Osteocyte (in vitro differentiated cells): ENCODE measurements at regions not wholly inside any gene's neighbourhood (a gene's known extent, or its start where the extent isn't known, plus 50 kb on each side); places are given as distances from the start of the nearest gene placed in this dataset.
"Not testable (repeated sequence)": the region's sequence is repeated elsewhere in the genome, so short reads cannot be mapped to it uniquely, and the experiment has no call there.

Source experiments
- DNase-seq: peaks from one replicate; pipeline ENCODE4 v3.0.0; 2021; ENCODE audit warnings: mixed read lengths; ENCODE audit not compliant: unreplicated experiment; ENCODE audit errors: extremely low spot score
- H3K27ac Mint-ChIP-seq: one replicate; pipeline ENCODE4 v1.8.0; 2021; ENCODE audit warnings: mild to moderate bottlenecking, mixed read lengths; ENCODE audit not compliant: unreplicated experiment
- H3K27me3 Mint-ChIP-seq: one replicate; pipeline ENCODE4 v1.8.0; 2021; ENCODE audit warnings: mixed read lengths; ENCODE audit not compliant: unreplicated experiment
- H3K36me3 Mint-ChIP-seq: one replicate; pipeline ENCODE4 v1.8.0; 2021; ENCODE audit warnings: mixed read lengths; ENCODE audit not compliant: unreplicated experiment
- H3K4me1 Mint-ChIP-seq: one replicate; pipeline ENCODE4 v1.8.0; 2021; ENCODE audit warnings: mixed read lengths; ENCODE audit not compliant: unreplicated experiment
- H3K4me3 Mint-ChIP-seq: one replicate; pipeline ENCODE4 v1.8.0; 2021; ENCODE audit warnings: mild to moderate bottlenecking, moderate library complexity, mixed read lengths; ENCODE audit not compliant: unreplicated experiment
- H3K9me3 Mint-ChIP-seq: one replicate; pipeline ENCODE4 v1.8.0; 2021; ENCODE audit warnings: mixed read lengths; ENCODE audit not compliant: unreplicated experiment
- TF ChIP-seq, protein P1 (sequence below): fragments of 200-600 bp; sonication (generic); IDR thresholded peaks from 2 replicates; pipeline ENCODE4 v1.5.0; 2021; ENCODE audit warnings: antibody characterized with exemption, mild to moderate bottlenecking, moderate library complexity

DNA sequence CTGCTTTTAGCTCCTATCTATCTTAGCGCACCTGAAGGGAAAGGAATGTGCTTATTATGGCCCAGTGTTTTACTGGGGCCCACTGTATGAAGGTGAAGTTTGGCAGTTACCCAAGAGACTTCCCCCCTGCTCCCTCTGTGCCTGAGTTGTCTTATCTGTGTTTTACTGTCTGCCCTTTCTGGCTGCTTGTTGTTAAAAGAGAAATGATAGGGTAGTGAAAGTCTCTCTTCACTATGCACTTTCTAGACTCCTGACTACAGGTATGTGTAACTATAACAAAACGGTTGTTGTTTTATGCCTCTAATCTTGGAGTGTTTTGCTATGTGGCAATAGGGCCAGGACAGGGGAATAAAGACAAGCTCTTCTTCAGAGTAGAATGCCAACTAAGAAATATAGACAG lies 326.9 kb downstream of the KIF20B start:
- no peak overlapping the region for H3K27ac Mint-ChIP-seq
- H3K4me1 Mint-ChIP-seq, result no peaks in the 10 kb centered on the region
- H3K36me3 Mint-ChIP-seq, result no peaks in the 10 kb centered on the region
- DNase-seq, result no peak
- TF ChIP-seq, protein P1, sequence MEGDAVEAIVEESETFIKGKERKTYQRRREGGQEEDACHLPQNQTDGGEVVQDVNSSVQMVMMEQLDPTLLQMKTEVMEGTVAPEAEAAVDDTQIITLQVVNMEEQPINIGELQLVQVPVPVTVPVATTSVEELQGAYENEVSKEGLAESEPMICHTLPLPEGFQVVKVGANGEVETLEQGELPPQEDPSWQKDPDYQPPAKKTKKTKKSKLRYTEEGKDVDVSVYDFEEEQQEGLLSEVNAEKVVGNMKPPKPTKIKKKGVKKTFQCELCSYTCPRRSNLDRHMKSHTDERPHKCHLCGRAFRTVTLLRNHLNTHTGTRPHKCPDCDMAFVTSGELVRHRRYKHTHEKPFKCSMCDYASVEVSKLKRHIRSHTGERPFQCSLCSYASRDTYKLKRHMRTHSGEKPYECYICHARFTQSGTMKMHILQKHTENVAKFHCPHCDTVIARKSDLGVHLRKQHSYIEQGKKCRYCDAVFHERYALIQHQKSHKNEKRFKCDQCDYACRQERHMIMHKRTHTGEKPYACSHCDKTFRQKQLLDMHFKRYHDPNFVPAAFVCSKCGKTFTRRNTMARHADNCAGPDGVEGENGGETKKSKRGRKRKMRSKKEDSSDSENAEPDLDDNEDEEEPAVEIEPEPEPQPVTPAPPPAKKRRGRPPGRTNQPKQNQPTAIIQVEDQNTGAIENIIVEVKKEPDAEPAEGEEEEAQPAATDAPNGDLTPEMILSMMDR, result no peak
- no peak overlapping the region for H3K4me3 Mint-ChIP-seq
- H3K9me3 Mint-ChIP-seq, result no peaks in the 10 kb centered on the region
- H3K27me3 Mint-ChIP-seq, result peaks cover 11% of the 10 kb centered on the region

GRCh38 chr10:90031776-90032175 lies 330.4 kb downstream of the KIF20B start:
- H3K36me3 Mint-ChIP-seq, result no peaks in the 10 kb centered on the region
- DNase-seq, result no peak
- H3K27me3 Mint-ChIP-seq, result peaks cover 9% of the 10 kb centered on the region
- TF ChIP-seq, protein P1, result no peak
- no peaks in the 10 kb centered on the region for H3K4me1 Mint-ChIP-seq
- no peak overlapping the region for H3K4me3 Mint-ChIP-seq
- no peak overlapping the region for H3K27ac Mint-ChIP-seq
- no peaks in the 10 kb centered on the region for H3K9me3 Mint-ChIP-seq

- no peaks in the 10 kb centered on the region for H3K36me3 Mint-ChIP-seq
- H3K27ac Mint-ChIP-seq, result no peak overlapping the region
- no peaks in the 10 kb centered on the region for H3K4me1 Mint-ChIP-seq
- no peaks in the 10 kb centered on the region for H3K9me3 Mint-ChIP-seq
- H3K4me3 Mint-ChIP-seq, result no peak overlapping the region
- DNase-seq, result no peak
- peaks cover 4% of the 10 kb centered on the region for H3K27me3 Mint-ChIP-seq
- TF ChIP-seq, protein P1, result no peak
Measured at GRCh38 chr10:90032519-90032918, 331.1 kb downstream of the KIF20B start.

DNA sequence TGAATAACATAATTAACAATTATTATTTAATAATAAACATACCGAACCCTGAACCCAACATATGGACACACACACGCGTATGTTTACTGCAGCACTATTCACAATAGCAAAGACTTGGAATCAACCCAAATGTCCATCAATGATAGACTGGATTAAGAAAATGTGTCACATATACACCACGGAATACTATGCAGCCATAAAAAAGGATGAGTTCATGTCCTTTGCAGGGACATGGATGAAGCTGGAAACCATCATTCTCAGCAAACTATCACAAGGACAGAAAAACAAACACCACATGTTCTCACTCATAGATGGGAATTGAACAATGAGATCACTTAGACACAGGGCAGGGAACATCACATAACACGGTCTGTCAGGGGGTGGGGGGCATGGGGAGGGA lies 333.5 kb downstream of the KIF20B start:
- H3K27ac Mint-ChIP-seq, H3K9me3 Mint-ChIP-seq, H3K4me1 Mint-ChIP-seq, DNase-seq, H3K4me3 Mint-ChIP-seq, H3K36me3 Mint-ChIP-seq: not testable (repeated sequence)
- peaks cover 13% of the 10 kb centered on the region for H3K27me3 Mint-ChIP-seq

- Mint-ChIP-seq H3K4me1 (no peaks in the 10 kb centered on the region), H3K36me3 (no peaks in the 10 kb centered on the region), H3K9me3 (no peaks in the 10 kb centered on the region), H3K4me3 (no peak overlapping the region), H3K27ac (no peak overlapping the region), H3K27me3 (peaks cover 9% of the 10 kb centered on the region)
- no peak for DNase-seq
- TF ChIP-seq, protein P1, result no peak
Measured at GRCh38 chr10:90041585-90041984, 340.2 kb downstream of the KIF20B start.

- H3K4me1 Mint-ChIP-seq, result no peaks in the 10 kb centered on the region
- H3K36me3 Mint-ChIP-seq, result no peaks in the 10 kb centered on the region
- H3K9me3 Mint-ChIP-seq, result no peaks in the 10 kb centered on the region
- H3K4me3 Mint-ChIP-seq, result no peak overlapping the region
- no peak overlapping the region for H3K27ac Mint-ChIP-seq
- no peak for DNase-seq
- peaks cover 13% of the 10 kb centered on the region for H3K27me3 Mint-ChIP-seq
- TF ChIP-seq, protein P1, result no peak
Measured at GRCh38 chr10:90042075-90042474, 340.7 kb downstream of the KIF20B start.
